ENCODE measurements at regions not wholly inside any gene's neighbourhood (a gene's known extent, or its start where the extent isn't known, plus 50 kb on each side); places are given as distances from the start of the nearest gene placed in this dataset.
"Not testable (repeated sequence)": the region's sequence is repeated elsewhere in the genome, so short reads cannot be mapped to it uniquely, and the experiment has no call there.

DNA sequence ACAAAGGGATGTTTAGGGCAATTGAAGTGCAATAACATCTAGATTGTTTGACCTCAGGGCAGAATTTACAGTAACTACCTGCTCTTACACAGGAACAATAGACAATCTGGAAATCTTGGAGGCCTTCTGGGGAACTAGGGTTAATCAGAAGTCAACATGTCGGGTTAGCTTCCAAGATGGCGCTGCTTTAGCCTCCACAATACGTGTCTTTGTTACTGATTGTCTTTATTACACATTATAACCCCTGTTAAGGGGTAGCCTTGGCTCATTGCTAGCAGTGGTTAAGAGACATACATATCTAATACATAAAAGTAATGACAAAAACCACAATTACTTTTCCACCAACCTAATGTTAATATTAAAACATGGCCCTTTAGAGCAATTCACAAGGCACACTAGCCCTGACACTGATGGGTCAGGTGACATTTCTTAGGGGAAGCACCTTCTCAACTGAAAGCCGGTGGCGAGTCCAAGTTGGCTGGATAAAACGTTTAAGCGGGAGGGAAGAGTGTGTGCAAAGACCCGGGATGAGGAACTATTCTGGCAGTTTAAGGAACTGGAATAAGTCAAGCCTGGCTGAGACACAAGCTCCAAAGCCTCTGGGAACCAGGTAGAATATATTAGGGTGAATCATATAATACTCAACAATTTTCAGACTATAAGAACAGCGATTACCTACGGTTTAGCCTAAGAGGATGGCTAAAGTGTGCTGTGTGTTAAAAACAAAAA, 236.9 kb downstream of the BCAS1 start:
- DNase-seq, result no peak

DNA sequence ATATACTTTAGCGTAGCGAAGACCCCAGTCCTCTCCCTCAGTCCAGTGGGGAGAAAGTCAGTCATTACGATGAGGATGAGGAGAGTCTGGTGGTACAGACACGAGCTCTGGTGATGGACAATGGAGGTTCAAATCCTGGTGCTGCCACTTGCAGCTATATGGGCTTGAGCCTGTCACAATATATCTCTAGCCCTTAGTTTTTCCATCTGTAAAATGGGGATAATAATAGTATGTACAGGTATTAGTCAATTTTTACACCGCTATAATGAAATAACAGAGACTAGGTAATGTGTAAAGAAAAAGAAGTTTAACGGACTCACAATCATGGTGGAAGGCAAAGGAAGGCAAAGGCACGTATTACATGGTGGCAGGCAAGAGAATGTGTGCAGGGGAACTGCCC, 237.9 kb downstream of the BCAS1 start:
- DNase-seq, result no peak

DNA sequence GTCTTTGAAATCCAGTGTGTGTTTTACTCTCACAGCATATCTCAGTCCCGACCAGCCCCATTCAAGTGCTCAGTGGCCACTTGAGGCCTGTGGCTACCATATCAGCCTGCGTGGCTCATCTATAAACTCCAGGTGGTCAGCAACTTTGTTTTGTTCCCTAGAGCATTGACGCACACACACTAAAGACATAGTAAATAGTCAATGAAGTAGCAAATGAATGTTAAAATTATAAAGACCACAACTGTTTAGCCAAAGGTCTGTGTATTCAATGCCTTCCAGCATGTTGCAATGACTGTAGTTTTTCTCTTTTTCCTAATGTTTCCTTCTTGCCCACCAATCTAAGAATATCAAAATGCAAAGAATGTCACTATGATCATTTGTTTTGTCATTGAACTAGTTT, 238.2 kb upstream of the ZNF217 start:
- DNase-seq, result no peak

DNA sequence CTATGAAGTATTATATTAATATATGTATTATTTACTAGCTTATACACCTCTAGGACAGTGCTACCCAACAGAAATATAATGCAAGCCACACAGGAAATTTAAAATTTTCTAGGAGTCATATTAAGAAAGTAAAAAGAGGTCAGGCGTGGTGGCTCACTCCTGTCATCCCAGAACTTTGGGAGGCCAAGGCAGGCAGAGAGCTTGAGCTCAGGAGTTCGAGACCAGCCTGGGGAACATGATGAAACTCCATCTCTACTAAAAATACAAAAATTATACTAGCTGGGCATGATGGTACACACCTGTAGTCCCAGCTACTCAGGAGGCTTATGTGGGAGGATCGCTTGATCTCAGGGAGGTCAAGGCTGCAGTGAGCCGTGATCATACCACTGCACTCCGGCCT, 237.6 kb upstream of the ZNF217 start:
- DNase-seq, result no peak

DNA sequence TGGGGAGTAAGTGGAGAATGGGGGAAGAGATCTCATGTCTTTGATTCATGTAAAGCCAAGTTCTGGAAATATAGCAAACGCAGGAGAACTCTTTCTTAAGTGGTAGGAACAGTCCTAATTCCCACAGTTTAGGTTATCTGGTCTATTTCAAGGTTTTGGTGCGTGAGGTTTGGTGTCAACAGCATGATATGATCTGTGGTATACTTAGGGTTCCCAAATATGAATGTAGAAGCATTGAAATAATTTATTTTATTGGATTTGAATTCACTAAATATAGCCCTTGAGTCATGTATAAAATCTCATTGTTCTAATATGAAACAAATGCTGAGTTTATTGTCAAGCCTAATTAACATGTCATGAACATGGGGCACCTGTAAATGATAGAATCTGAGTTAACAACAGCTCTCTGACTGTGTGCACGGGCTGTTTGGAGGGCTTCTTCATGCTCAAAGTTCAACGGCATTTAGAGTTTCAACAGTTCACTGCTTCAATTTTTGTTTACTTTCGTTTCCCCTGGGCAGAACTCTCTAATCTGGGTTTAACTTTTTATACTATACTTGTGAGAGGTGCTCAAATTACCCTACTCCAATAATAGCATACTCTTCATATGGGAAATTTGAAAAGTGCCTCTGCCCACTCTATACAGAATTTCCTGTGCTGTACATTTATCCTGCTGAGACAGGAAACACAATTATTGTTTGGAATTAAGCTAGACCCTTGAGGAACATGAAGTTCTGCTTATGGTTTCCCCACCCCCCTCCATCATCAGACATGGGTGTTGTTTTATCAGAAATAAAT, 236.3 kb upstream of the ZNF217 start:
- no peak for DNase-seq

DNA sequence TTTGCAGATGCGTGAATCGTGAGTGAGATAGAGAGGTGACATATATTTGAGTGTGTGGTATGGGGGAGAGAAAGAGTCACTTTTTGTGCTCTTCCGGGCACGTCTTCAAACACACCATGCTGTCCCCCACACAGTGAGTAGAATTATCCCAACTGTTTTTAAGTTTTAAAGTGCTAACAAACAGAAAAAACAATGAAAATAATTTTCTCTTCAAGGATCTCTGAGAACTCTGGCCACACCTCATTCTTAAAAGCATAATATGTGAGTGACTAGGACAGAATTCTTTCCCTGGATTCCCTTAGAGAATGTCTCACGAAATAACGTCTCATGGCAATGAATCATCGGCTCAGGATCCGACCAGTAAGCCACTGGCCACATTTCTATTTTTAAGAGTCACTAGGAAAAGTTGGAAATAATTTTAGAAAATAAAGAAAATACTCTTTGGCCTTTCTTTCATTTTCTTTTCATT, 235.7 kb upstream of the ZNF217 start:
- DNase-seq, result no peak

DNA sequence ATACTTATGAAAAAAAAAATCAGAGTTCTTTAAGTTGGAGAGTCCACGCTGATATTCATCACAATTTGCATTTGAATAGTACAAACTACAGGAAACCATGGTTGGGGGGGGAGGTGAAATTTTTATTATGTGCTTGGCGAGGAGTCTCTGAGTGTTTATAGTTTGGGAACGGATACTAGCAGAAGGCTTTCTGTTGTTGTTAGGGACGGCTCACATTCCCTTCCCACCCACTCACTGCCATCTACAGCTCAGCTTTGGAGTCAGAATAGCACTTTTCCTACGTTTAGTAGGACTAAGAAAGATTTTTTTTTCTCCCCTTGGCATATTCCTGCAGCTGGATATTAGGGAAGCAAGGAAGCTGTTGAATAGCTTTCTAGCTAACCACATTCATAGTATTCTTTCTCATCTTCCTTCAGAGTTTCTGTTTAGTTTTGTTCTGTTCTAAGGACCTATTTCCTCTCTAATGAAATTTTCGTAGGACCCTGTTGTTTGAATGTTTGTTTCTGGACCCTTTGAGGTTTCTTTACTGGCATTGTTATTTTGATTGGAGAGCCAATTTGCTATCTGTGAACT, 235.1 kb upstream of the ZNF217 start:
- no peak for DNase-seq

DNA sequence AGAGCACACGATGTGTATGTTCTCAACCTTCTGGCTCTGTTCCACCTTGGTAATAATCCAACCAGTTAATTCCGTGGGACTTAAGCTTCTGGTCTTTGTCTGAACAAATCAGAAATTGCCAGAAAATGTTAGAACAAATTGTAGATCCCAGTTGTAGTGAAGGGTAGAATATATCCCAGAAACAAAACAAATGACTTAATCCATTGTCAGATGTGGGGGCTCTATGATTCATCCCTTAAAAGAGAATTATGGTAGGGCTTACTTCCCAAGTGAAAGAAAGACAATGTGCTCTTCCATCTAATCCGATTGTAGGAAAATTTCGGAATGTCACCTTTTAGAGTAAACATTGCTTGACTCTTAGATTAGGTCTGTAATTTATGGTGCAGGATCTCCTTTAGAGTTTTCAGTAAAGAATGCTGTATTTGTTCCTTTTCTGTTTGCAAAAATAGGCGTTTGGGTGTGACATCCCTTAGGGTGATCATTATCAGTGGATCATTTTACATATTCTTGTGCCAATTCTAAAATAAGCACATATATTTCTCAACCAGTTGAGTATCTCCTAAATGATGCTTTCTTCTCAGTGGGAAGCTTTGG, 234.5 kb upstream of the ZNF217 start:
- DNase-seq, result no peak

DNA sequence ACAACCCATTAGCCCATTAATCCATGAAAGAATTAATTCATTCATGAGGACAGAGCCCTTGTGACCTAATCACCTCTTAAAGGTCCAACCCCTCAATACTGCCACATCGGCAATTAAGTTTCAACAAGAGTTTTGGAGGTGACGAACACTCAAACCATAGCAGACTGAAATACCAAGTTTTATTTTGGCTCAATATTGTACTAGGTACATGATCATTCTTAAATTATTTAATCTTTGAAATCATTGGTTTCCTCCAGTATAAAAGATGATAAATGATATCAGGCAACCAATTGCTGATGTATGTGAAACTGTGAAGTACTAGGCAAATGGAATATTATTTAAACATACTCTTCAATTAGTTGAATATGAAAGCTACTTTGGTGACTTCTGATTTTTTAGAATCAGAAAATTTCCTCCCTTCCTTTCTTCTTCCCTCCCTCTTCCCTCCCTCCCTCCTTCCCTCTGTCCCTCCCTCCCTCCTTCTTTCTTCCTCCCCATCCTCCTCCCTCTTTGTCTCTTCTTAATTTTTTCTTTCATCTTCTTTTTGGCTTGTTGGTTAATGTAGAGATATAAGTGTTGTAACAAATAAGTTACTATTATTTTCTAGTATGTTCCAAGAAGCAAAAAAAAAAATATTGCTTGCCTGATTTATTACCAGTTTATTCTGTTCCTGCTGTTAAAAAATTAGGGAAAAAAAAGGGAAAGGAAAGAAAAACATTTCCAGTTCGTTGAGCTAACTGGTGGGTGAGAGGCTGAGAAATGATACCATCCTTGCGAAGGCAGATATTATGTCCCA, 233.9 kb upstream of the ZNF217 start:
- no peak for DNase-seq

DNA sequence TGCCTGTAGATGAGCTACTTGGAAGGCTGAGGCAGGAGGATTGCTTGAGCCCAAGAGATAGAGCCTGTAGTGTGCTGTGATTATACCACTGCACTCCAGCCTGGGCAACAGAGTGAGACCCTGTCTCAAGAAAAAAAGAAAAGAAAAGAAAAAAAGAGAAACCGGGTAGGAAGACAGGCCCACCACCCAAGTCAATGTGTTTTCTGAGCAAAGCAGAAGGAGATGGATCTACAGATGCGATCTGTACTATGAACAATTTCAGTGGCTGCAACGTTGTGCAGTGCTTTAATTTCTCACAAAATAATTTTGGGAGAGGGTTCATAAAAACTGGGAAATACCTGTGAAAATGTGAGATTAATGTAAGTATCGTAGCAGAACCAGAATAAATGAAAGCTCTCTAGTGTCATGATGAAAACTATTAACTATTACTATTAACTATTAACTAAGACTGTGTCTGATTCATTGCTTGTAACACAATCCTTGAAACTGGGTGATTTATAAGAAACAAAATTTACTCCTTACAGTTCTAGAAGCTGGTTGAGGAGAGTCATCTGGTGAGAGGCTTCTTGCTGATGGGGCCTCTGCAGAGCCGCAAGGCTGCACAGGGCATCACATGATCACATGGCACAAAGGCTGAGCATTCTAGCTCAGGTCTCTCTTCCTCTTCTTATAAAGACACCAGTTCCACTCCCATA, 233.1 kb upstream of the ZNF217 start:
- no peak for DNase-seq

DNA sequence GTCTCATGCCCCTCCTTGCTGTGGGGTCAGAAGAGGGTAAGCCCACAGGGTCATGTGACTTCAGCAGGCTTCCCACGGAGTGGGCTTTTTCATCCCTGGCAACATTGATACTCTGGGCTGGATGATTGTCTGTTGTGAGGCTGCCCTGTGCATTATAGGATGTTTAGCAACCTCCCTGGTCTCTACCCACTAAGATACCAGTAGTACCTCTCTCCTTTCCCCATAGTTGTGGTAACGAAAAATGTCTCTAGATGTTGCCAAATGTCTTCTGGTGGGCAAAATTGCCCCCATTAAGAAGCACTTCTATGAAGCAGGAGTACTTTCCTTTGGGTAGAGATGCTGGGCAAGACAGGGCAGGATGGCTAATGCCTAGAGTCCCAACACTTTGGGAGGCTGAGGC, 232.5 kb upstream of the ZNF217 start:
- no peak for DNase-seq

DNA sequence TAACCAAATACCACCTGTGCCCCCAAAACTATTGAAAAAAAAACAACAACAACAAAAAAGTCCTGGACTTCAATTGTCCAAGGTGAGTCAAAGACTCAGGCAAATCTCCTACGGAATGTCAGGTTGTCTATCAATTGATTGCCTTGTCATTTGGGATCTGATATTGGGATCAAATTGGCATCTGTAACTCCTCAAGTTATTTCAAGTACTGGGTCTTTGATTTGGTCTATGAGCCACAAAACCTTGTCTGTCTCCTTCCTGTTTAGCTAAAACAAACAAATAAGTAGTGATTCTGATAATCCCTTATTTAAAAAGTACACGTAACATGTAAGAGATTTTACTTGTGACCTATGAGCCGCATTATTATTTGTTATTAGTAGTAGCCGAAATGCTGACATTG, 231.6 kb upstream of the ZNF217 start:
- DNase-seq, result no peak

DNA sequence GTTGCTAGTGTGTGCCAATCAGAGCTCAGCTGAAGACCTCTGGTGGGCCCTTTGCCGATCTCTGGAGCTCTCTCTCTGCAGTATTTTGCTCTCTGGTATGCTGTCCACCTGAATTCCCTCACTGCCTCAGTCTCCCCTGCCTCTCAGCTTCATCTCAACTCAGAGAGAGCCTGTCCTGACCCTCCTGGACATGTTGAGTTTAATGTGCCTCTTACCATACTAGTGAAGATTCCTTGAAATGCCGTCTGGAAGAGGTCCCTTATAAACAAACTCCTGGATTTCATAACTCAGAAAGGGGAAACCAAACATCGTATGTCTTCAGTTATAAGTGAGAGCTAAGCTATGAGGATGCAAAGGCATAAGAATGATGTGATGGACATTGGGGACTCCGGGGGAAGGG, 231.1 kb upstream of the ZNF217 start:
- DNase-seq, result no peak

DNA sequence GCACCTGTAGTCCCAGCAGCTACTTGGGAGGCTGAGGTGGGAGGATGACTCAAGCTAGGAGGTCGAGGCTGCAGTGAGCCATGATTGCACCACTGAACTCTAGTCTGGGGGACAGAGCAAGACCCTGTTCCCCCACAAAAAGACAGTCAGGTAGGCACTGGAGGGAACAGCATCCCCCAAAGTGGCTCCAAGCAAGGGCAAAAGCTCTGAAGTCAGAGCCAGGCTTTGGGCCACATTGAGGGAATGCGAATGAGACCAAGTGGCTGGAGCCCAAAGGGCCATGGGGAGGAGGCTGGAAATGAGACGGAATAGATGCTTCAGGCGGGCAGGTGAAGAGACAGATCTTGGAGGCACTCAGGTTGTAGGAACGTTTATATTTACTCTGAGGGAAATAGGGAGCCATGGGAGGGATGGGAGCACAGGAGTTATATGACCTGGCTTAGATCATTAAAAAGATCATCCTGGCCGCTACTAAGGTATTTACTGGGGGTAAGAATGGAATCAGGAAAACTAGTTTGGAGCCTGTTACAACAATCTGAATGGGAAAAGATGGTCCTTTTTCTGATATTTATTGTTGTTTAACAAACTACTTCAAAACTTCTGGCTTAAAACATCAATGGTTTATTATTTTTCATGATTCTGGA, 229.6 kb upstream of the ZNF217 start:
- DNase-seq, result no peak

DNA sequence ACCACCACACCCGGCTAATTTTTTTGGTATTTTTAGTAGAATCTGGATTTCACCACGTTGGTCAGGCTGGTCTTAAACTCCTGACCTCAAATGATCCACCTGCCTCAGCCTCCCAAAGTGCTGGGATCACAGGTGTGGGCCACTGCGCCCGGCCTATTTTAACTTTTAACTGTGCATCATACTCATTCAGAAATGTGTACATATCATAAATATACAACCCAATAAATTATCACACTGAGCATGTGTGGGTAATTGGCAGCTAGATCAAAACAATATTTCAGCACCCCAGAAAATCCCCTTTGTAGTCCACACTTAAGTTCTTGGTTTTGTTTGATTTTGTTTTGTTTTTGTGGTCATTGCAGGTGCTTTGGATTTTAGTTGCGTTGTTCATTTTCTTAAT, 228.9 kb upstream of the ZNF217 start:
- DNase-seq, result no peak

DNA sequence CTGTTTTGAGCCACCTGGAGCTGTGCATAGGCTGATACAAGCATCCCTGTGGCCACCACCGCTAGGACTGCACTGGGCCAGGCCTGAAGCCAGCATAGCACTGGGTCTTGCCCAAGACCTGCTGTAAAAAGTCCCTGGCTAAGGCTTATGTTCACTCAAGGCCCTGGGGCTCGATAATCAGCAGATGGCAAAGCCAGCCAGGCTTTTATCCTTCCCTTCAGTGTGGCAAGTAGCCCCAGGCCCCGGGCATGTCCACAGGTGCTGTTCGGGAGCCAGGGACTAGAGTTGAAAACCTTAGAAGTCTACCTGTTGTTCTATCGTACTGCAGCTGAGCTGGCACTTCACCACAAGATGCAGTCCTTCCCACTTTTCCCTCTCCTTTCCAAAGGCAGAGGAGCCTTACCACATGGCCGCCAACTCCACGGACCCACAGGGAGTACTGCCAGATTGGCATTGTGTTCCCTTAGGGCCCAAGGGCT, 226.4 kb upstream of the ZNF217 start:
- no peak for DNase-seq

DNA sequence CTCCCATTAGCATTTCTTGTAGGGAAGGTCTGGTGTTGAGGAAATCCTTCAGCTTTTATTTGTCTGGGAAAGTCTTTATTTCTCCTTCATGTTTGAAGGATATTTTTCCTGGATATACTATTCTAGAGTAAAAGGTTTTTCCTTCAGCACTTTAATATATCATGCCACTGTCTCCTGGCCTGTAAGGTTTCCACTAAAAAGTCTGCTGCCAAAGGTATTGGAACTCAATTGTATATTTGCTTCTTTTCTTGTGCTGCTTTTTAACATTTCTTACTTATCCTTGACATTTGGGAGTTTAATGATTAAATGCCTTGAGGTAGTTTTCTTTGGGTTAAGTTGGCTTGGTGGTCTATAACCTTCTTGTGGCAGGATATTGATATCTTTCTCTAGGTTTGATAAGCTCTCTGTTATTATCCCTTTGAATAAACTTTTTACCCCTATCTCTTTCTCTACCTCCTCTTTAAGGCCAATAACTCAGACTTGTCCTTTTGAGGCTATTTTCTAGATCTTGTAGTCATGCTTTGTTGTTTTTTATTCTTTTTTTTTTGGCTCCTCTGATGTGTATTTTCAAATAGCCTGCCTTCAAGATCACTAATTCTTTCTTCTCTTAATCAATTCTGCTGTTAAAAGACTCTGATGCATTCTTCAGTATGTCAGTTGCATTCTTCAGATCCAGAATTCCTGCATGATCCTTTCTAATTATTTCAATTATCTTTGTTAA, 225.0 kb upstream of the ZNF217 start:
- no peak for DNase-seq

DNA sequence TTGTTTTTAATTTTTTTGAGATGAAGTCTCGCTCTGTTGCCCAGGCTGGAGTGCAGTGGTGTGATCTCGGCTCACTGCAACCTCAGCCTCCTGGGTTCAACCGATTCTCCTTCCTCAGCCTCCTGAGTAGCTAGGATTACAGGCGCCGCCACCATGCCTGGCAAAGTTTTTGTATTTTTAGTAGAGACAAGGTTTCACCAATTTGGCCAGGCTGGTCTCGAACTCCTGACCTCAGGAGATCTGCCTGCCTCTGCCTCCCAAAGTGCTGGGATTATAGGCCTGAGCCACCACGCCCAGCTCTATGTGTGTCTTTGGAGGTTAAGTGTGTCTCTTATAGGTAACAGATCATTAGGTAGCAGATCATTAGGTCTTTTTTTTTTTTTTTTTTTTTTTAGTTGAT, 223.9 kb upstream of the ZNF217 start:
- not testable (repeated sequence) for DNase-seq

DNA sequence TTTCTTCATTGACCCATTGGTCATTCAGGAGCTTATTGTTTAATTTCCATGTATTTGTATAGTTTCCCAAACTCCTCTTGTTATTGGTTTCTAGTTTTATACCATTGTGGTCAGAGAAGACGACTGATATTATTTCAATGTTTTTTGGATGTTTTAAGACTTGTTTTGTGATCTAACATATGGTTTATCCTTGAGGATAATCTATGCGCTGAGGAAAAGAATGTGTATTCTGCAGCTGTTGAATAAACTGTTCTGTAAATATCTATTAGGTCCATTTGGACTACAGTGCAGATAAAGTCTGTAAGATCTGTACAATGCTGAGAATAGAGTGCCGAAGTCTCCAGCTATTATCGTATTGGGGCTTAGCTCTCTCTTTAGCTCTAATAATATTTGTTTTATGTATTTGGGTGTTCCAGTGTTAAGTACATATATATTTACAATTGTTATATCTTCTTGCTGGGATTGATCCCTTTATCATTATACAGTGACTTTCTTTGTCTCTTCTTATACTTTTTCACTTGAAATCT, 223.3 kb upstream of the ZNF217 start:
- DNase-seq, result no peak

DNA sequence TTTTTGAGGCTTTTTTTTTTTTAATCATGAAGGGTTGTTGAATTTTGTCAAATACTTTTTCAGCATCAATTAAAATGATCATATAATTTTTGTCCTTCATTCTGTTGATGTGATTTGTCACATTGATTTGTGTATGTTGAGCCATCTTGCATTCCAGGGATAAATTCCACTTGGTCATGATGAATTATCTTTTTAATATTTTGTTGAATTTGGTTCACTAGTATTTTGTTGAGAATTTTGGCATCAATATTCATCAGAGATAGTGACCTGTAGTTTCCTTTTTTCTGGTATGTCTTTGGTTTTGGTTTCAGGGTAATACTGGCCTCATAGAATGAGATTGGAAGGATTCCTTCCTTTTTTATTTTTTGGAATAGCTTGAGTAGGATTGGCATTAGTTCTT, 221.9 kb upstream of the ZNF217 start:
- DNase-seq, result no peak

DNA sequence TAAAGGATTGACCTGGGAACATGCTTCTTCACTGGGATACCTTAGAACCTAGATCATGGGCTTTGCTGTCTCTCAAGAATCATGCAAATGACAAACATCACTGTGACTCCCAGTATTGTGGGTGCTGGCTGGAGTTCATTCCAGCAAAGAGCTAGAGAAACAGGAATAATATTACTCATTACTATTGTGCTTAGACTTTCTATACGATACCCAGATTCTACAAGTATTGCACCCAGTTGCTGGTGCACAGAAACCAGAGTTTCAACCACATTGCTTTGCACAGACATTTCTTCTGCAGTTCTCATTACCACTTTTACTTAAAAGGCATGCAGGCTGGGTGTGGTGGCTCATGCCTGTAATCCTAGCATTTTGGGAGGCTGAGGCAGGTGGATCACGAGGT, 220.4 kb upstream of the ZNF217 start:
- no peak for DNase-seq

All from activated CD4-positive, alpha-beta T cell treated with anti-CD3 and anti-CD28 coated beads, Interleukin-2, amount 50 U/mL, for 1 hour (primary cell).